PFSK-1 (cell line): ENCODE measurements at regions not wholly inside any gene's neighbourhood (a gene's known extent, or its start where the extent isn't known, plus 50 kb on each side); places are given as distances from the start of the nearest gene placed in this dataset.

Source experiments
- FOXP2 ChIP-seq: optimal IDR thresholded peaks from 2 replicates; pipeline ENCODE3; 2011; ENCODE audit warnings: borderline replicate concordance, control low read depth, inconsistent platforms; ENCODE audit not compliant: insufficient read depth; ENCODE audit errors: extremely low read length, extremely low read depth
- POLR2AphosphoS5 ChIP-seq: IDR thresholded peaks from 2 replicates; pipeline ENCODE4 v1.6.1; 2012; ENCODE audit warnings: low read depth, mild to moderate bottlenecking, control low read depth, low read length, moderate library complexity
- REST ChIP-seq, 2 experiments: IDR thresholded peaks; 2 replicates each; pipeline versions ENCODE4 v1.6.1 to v1.8.0; 2011 to 2012; ENCODE audit warnings: low read depth in 2 of 2, low read length in 2 of 2, control low read depth in 1 of 2, inconsistent platforms in 1 of 2, mild to moderate bottlenecking in 1 of 2, moderate library complexity in 1 of 2; ENCODE audit not compliant: insufficient read depth in 1 of 2
- SIN3A ChIP-seq: IDR thresholded peaks from 2 replicates; pipeline ENCODE4 v1.6.1; 2012; ENCODE audit warnings: mild to moderate bottlenecking, low read length, moderate library complexity, borderline replicate concordance; ENCODE audit not compliant: insufficient read depth
- TAF1 ChIP-seq: IDR thresholded peaks from 2 replicates; pipeline ENCODE4 v1.6.1; 2012; ENCODE audit warnings: low read length, control low read depth, borderline replicate concordance; ENCODE audit not compliant: insufficient read depth

- TF ChIP-seq TAF1 (no peak), SIN3A (no peak), REST (IDR thresholded peaks at IDR 0.05; ENCODE audit: insufficient read depth in 1 of 2, low read depth in 2 of 2, low read length in 2 of 2) (no peak), POLR2AphosphoS5 (no peak), FOXP2 (no peak)
Observed at GRCh38 chr20:53760025-53760441, 166.4 kb upstream of the ZNF217 start.

GRCh38 chr20:53757472-53757913, 163.9 kb upstream of the ZNF217 start:
- TF ChIP-seq FOXP2 (no peak), REST (IDR thresholded peaks at IDR 0.05; ENCODE audit: insufficient read depth in 1 of 2, low read depth in 2 of 2, low read length in 2 of 2) (no peak), SIN3A (no peak), POLR2AphosphoS5 (no peak), TAF1 (no peak)

GRCh38 chr20:53755733-53756531, 162.3 kb upstream of the ZNF217 start:
- TF ChIP-seq FOXP2, result no peak
- TF ChIP-seq POLR2AphosphoS5, result no peak
- no peak for TF ChIP-seq REST (IDR thresholded peaks at IDR 0.05; ENCODE audit: insufficient read depth in 1 of 2, low read depth in 2 of 2, low read length in 2 of 2)
- TF ChIP-seq TAF1, result no peak
- TF ChIP-seq SIN3A, result no peak

GRCh38 chr20:53753880-53754459, 160.3 kb upstream of the ZNF217 start:
- TF ChIP-seq TAF1, result no peak
- TF ChIP-seq REST (IDR thresholded peaks at IDR 0.05; ENCODE audit: insufficient read depth in 1 of 2, low read depth in 2 of 2, low read length in 2 of 2), result no peak
- no peak for TF ChIP-seq FOXP2
- TF ChIP-seq POLR2AphosphoS5, result no peak
- TF ChIP-seq SIN3A, result no peak
